NCI-H187 (cell line): ENCODE measurements at regions not wholly inside any gene's neighbourhood (a gene's known extent, or its start where the extent isn't known, plus 50 kb on each side); places are given as distances from the start of the nearest gene placed in this dataset.

Experiments
- DNase-seq, 2 experiments: peaks; one replicate each; lab custom pipeline; 2025; lab: John Stamatoyannopoulos, UW

DNA sequence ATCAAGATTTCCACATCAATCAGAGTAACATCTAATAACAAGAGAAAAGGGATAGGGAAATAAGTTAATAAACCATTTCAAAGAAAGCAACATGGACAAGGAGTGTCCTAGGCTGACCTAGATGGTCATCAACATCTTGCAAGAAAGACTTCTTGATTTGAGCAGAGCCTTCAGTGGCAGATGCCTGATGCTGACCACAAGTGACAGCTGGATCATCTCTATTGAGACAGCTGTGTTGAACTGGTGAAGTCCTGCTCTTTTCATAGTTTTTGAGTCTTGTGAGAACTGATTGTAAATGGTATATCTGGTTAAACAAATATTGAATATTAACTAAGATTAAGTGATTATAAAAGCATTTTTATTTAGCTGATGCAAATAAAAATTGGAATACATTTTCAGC, 1083.6 kb upstream of the LRFN5 start:
- DNase-seq = no peak

DNA sequence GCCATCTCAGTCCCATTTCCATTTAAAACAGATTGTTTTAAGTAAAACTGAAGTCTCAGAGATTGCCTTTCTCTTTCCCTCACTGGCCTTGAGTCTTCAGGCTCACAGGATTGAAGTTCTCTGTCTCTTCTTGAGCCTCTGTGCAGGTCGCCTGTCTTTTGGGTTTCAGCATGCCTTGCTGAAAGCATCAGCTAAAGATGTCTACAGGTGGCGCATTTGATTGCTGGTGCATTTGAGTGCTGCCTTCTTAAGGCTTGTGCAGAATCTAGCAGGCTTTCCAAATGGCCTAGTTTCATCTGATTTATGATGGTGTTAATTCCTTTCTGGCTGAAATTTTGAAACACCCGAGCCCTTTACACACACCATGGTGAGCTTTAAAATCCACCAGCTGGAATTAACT, 1062.2 kb upstream of the FBXO33 start:
- DNase-seq = no peak

DNA sequence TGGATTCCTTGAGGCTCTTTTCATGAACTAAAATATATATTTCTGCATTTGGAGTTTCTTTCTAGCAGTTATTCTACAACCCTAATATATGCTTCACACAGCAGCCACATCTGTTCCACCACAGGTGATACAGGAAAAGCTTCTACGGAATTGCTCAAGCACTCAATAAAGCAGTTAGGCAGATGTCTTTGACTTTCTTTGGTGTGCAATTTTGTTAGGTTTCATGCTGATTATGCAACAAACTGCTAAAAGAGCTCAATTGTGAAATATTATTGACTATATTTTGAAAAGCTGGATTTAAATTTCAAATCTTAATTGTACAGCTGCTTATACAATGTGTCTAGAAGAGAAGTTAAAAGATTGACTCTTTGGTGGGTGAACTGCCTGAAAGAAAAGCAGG, 1055.6 kb upstream of the FBXO33 start:
- DNase-seq = no peak

DNA sequence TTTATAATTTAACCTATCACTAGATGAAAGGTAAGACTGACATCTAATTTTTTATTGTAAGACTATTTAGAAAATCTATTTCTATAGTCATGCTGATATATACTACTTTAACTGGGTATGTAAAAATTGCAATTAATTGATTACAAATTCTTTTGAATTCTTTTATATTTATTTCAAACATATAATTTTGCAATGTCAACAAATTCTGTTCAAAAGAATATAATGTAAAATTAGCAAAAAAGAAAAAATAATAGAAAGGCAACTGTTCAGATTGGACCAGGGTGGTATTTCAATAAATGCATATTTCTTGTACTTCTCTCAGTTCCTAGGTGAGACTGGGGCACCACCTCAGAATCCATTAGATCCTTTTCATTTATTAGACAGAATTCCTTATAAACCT, 1053.5 kb upstream of the FBXO33 start:
- DNase-seq = no peak

DNA sequence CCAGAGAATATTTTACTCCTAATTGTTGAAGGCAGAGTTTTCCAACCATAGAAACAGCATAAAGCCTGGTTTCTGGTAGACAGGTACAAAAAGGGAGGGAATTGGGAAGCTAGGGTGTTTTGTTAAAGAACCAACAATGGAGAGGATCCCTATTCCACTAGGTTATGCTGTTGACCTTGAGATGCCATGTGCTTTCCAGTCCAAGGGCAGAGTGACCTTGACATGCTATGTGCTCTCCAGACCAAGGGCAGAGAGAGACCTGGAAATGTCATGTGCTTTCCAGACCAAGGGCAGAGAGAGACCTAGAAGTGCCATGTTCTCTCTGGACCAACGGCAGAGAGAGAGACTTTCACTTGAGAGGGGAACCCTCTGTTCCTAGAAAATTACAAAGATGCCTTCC, 1043.8 kb upstream of the FBXO33 start:
- no peak for DNase-seq

DNA sequence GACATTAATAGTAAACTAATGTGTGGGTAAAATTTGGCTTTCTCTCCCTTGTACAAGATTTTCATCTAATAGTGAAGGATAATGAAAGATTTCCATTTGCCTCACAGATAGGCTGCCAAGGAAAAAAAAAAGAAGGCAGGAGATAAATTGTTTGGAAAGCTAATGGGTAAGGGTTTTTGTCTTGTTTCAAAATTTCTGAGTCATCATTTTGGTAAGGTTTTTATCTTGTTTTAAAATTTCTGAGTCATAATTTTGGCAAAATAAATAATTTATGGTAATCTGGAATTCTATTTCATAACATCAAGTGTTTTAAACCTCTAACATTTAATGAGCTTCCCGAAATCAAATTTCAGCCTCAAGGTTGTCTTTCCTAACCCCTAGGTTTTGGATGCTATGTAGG, 1035.7 kb upstream of the FBXO33 start:
- no peak for DNase-seq

DNA sequence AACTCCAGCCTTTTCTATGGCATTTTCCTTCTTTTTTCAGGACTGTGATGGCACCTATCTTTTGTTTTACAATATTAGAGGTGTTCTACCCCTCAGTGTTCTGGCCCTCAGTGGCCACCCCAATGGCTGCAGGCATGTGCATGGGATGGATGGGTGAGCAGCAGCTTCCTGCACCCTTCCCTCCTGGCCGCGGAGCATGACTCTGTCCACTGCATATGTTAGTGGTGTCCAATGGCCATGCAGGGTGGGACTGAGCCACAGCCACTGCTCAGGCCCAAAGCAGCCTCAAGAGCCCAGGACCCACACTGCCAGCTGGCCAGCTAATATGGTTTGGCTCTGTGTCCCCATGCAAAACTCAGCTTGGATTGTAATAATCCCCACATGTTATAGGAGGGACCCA, 1032.3 kb upstream of the FBXO33 start:
- DNase-seq = no peak

DNA sequence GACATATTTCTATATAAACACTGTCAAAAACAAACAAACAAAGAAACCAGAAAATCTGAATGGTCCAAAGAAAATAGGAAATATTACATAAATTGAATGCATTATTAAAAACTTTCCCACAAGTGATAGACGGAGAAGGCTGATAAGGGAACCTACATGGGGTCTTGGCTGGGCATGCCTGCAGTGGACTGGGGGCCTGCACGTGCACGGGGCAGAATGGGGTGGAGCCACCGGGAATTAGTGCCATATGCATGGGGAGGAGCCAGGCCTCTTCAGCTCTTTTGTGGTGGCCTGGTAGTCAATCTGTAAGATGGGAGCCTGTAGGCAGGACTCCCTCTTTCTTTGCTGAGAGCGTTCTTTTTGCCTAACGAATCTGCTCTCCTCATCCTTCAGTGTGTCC, 1031.7 kb upstream of the FBXO33 start:
- no peak for DNase-seq

DNA sequence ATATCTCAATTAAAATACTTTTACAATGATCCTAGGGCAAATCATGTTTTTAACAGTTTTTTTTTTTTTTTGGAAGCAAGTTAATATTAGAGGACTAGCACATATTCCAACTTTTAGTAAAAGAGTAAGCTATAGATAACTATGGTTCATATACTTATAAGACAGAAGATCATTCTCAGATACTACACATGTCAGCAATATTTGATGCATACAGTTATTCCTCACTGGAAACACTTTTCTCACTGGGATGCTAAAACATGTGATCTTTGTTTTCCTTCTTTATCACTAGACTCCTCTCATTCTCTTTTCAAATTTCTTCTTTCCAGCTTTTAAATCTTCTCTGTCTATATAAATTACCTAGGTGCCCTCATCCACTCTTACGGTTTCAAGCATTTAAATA, 1020.4 kb upstream of the FBXO33 start:
- no peak for DNase-seq

DNA sequence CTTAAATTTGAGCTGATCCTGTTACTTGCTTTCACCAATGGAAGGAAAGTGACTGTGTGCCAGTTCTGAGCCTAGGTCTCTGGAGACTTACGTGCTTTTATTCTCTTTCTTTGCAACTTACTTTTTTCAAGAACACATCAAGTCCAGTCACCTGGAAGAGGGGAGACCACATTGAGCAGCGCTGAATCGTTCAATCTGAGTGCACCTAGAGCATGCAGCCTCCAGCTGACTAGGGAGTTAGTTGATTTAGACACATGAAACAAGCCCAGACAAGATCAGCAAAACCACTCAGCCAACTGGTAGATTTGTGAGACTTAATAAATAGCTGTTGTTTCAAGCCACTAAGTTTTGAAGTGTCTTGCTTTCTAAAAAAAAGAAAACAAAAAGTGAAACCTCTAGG, 1014.8 kb upstream of the FBXO33 start:
- DNase-seq = no peak

DNA sequence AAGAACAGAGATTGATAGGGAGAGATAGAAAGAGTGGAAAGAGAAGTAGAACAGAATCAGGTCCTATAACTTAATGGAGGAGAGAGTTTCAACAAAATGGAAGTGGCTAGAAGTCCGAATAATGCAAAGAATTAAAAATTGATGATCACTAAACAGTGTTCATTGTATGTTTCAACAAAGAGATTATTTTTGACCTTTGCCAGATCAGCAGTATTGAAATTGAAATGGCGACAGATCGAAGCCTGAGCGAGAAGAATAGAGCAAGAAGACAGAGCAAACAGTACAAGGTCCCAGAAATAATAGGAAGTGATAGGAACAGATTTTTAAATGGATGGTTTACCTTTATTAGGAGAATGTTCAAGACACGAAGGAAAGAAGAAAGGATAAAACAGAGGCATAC, 1012.8 kb upstream of the FBXO33 start:
- DNase-seq = no peak

DNA sequence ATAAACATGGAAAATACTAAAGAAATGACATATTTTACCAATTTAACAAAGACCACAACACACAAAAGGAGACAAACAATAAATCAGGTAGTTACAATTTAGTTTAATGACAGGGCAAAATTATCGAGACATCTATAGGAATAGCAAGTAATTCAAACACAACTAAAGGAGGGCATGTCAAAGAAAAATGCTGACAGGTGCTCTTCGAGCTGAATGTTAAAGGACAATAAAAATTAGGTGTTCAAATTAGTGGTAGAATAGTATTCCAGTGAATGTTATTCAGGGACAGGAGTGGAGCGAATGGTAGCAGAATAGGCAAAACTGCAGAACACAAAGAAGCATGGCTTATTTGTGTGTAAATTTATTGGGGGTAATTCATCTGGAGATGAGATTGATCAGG, 1004.3 kb upstream of the FBXO33 start:
- no peak for DNase-seq

DNA sequence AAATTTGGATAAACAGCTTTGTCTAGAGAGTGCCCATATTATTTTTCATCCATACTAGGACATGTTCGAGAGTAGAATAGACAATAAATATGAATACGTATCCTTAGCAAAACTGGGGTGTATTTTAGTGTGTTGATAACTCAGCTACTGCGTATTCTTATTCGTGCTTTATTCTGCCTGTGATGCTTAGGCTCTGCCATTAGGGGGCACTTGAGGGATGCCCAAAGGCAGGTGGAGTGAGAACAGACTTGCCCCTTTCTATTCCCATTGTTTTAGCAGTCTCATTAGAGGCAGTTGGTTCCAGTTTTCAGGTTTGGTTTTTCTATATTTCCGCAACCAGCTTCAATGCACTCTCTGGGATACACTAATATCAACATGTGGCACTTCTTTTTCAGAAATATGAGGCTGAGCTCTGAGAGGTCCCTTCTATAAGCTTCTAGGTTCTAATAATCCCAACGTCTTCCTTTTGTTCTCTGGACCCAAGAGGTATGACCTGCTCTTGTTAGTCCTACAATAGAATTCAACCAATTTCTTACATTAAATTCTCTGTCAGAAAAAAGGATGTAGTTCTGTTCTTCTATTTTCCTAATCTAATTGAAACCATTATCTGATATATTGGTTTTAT, 985.7 kb upstream of the FBXO33 start:
- DNase-seq = no peak

DNA sequence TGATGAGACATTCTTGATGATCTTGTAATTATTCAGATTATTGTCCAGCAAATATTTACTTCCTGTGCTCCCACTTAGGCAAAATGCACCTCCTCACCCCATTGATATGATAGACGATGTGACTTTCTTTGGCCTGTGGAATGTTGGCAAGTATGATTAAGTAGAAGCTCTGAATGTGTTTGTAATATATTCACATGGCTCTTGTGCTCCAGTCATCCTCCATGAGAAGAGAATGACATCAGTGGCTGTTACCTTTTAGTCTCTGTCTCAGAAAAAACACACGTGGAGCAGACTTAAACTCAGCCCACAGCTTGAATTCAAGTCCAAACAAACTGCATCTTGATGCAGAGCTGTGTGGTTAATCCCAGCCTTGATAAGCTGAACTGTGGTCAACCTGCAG, 984.3 kb upstream of the FBXO33 start:
- no peak for DNase-seq

DNA sequence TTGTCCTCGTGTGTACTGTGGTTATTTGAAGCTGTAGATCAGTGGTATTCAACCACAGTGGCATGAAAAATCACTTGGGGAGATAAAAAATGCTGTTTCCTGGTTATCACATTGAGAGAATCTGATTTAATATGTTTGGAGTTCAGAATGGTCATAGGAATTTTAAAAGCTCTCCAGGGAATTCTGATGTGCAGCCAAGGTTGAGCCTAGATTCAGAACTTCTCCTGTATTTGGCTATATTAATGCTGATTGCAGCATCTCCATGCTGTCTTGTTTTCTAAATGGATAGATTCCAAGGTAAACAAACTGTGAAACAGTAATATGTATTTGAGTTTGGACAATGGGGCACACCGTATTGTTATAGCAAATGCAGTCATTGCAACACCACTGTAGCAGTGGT, 982.2 kb upstream of the FBXO33 start:
- DNase-seq = no peak

DNA sequence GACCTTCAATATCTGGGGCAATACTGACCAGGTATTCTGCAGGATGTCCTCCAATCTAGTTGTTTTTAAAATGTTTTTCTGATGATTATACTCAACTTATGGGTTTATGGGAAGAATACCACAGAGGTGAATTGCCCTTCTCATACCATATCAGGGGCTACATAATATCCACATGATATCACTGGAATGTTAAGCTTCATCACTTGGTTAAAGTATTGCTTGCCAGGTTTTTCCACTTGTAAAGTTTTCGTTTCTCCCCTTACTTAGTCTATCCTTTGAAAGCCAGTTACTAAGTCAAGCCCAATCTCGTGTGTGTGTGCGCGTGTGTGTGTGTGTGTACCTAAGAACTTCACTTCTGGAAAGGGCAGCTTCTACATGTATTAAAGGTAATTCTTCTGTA, 980.9 kb upstream of the FBXO33 start:
- DNase-seq = no peak

DNA sequence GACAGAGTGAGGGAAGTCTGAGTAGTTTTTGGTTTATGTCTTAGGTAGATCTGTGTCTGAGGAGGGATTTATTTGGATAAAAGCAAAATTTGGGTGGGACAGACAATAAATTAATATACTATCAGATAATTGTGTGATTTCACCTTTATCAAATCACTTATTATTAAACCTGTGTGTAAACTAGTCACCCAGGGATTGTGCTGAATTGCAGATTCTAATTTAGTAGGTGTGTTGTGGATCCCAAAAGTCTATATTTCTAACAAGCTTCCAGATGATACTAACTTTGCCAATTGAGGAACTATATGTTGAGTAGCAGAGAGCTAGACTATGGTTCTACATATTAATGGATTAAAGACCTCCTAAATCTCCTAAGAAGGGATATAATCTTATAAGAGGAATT, 978.5 kb upstream of the FBXO33 start:
- no peak for DNase-seq

DNA sequence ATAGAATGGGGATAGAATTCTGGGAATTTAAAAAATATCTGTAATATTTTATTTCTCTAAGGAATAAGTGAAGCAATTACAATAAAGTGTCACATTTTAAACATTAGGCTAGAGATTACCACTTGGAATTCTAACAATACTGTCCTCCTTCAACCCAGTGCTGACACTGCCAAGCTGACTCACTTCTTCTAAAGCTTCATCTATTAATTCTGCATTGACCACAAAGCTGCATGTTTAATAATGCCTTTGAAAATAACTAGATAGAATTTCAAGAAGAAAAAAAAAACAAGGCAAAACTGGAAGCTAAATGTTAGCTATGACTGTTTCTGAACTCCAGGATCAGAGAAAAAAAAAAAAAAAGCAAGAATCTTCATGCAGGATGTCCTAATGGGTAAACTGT, 970.7 kb upstream of the FBXO33 start:
- no peak for DNase-seq

DNA sequence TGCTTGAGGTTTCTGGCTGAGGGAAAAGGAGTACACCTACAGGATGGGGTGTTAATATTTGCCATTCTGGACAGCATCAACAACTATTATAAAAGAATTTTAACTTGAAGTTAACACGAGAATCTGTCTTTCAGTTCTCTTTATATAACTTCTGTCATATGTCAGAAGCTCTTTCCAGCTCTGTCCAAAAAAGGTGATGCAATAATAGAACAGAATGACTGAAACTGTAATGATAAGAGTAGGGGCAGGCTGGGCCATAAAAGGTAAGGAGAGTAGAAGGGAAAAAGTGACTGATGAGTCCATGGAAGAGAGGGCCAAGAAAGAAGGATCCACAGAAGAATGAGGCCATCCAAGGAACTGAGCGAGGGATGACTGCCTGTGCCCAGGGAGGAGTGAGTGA, 966.7 kb upstream of the FBXO33 start:
- no peak for DNase-seq

DNA sequence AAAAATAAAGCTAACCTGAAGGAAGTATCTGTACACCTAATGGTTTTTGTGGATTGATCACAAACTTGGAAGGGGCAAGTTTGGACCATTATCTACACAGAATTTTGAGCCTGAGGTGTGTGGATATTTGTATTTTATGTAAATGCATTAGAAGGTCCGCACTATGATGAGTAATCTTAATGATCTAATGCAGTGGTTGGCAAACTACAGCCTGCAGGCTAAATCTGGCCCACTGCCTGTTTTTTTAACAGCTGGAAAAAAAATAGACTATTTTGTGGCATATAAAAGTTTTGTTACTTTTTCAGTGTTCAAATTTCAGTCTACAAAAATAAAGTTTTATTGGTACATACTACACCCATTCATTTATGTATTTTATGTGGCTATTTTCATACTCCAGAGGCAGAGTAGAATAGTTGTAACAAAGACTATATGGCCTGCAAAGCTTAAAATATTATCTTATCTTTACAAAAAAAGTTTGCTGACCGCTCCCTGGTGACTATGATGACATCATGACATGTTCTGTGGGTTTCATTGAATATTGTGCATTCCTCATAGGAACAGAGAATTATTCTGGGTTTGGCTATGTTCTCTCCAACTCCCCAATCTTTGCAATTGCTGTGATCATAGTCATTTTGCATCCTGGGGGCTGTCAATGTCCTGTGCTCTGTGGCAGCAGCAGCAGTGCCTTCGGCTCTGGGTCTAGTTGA, 962.6 kb upstream of the FBXO33 start:
- no peak for DNase-seq

DNA sequence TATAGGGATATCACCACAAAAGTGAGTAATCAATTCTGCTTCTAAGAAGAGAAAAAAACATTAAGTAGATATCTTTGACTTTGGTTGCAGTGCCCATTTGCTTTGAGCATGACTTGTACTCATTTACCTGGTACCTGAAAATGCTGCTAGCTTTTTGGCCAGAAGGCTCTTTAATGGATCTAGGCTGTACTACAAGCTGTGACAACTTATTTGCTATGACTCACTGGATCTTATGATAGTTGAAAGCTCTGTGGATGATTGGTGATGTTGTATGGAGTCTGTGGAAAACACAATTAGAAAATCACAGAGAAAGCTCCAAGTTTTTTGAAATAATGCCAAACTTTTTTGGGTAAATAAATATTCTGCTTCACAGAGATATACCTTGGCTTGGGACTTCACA, 960.9 kb upstream of the FBXO33 start:
- DNase-seq = no peak

DNA sequence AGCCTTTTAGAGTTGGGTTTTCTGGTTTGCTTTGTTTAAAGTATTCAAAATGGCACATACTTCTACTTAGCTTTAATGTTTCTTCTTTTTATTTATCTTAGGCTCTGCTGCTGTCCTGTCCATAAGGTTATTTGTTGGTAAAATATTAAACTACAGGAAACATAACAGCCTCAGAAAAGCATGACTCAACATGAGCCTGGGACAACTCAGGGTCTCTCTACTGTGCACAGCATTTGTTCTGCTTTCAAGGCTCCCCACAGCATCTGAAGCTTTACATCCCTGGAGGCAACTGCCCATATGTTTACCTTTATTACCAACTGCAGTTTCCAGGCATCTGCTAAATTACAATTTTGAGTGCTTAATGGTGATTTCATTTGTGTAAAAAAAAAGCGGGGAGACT, 954.2 kb upstream of the FBXO33 start:
- DNase-seq = no peak

DNA sequence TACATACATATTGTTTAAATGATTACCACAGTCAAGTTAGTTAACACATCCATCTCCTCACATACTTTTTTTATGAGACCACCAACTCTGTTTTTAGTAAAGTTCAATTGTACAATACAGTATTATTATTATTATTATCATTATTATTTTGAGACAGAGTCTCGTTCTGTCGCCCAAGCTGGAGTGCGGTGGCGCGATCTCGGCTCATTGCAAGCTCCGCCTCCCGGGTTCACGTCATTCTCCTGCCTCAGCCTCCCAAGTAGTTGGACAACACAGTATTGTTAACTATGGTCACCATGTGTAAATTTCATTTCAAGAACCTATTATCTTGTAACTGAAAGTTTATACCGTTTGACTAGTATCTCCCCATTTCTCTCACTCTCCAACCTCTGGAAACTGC, 942.0 kb upstream of the FBXO33 start:
- DNase-seq = no peak

DNA sequence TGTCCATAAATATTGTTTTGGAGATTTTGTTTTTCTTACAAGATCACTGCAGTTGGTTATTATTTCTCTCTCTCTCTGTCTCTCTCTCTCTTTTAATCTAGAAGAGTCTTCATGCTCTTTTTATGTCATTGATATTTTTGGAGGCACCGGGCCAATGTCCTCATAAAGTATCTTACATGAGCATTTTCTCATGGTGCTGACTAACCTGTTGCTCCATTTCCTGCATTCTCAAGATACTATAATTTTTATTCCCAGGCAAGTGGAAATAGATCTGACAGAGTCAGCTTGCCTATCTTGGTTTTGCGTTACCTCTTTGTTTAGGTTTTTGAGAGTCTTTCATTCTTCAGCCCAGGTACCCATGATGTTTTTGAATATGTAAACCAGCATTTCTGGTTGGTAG, 938.8 kb upstream of the FBXO33 start:
- no peak for DNase-seq
